NCI-H82 treated with DMSO at 0.1 percent for 48 hours (cell line): ENCODE measurements at regions not wholly inside any gene's neighbourhood (a gene's known extent, or its start where the extent isn't known, plus 50 kb on each side); places are given as distances from the start of the nearest gene placed in this dataset.

Source experiments
- DNase-seq: peaks from one replicate; lab custom pipeline; 2025; ENCODE audit not compliant: unreplicated experiment; lab: John Stamatoyannopoulos, UW

- no peak for DNase-seq
Observed at GRCh38 chr4:24666316-24666715, 82.0 kb upstream of the DHX15 start.

- no peak for DNase-seq
Observed at GRCh38 chr4:24666816-24667477, 82.6 kb upstream of the DHX15 start.

- no peak for DNase-seq
Observed at GRCh38 chr4:24668956-24669355, 84.6 kb upstream of the DHX15 start.

GRCh38 chr4:24669751-24670150 lies 85.4 kb upstream of the DHX15 start:
- DNase-seq: no peak

GRCh38 chr4:24671849-24672248 lies 87.5 kb upstream of the DHX15 start:
- DNase-seq: no peak

GRCh38 chr4:24672880-24673279 lies 88.5 kb upstream of the DHX15 start:
- no peak for DNase-seq

- DNase-seq: no peak
Observed at GRCh38 chr4:24674279-24674678, 89.9 kb upstream of the DHX15 start.

GRCh38 chr4:24675721-24676389 lies 91.5 kb upstream of the DHX15 start:
- no peak for DNase-seq

GRCh38 chr4:24677909-24678308 lies 93.6 kb upstream of the DHX15 start:
- no peak for DNase-seq

GRCh38 chr4:24680746-24681448 lies 96.5 kb upstream of the DHX15 start:
- DNase-seq: no peak

- DNase-seq: no peak
Observed at GRCh38 chr4:24683116-24683515, 98.8 kb upstream of the DHX15 start.

- no peak for DNase-seq
Observed at GRCh38 chr4:24686866-24687692, 102.7 kb upstream of the DHX15 start.

GRCh38 chr4:24688453-24688852 lies 104.1 kb upstream of the DHX15 start:
- DNase-seq: no peak

- no peak for DNase-seq
Observed at GRCh38 chr4:24689212-24689611, 104.9 kb upstream of the DHX15 start.

- no peak for DNase-seq
Observed at GRCh38 chr4:24690436-24690835, 104.9 kb upstream of the SOD3 start.

GRCh38 chr4:24693636-24694035 lies 101.7 kb upstream of the SOD3 start:
- DNase-seq: no peak

GRCh38 chr4:24700118-24700517 lies 95.3 kb upstream of the SOD3 start:
- no peak for DNase-seq

GRCh38 chr4:24701683-24702082 lies 93.7 kb upstream of the SOD3 start:
- no peak for DNase-seq

- no peak for DNase-seq
Observed at GRCh38 chr4:24702281-24702680, 93.1 kb upstream of the SOD3 start.

- DNase-seq: no peak
Observed at GRCh38 chr4:24703298-24703697, 92.1 kb upstream of the SOD3 start.

GRCh38 chr4:24704149-24704548 lies 91.2 kb upstream of the SOD3 start:
- no peak for DNase-seq
